ENCODE measurements at regions not wholly inside any gene's neighbourhood (a gene's known extent, or its start where the extent isn't known, plus 50 kb on each side); places are given as distances from the start of the nearest gene placed in this dataset.

DNA sequence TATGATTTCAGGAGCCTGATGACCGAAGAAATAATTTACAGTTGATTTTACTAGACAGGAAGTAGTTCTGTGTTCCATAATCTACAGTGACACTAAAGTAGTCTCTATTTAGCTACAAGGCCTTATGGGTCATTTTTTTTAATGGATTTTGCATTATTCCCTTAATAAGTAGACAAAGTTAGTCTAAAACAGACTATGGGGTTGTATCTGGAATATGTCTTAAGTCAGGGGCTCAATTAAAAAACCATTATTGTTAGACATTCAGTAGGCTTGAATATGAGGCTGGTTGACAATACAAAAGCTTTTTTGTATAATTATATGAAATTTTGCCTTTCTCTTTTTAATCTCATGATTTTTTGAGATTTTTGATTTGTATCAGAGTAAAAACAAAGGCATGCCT, 820.0 kb upstream of the SEMA6D start:
- Mint-ChIP-seq H3K27me3 (ENCODE audit: low read depth) (no peaks in the 10 kb centered on the region), H3K9me3 (no peaks in the 10 kb centered on the region)

DNA sequence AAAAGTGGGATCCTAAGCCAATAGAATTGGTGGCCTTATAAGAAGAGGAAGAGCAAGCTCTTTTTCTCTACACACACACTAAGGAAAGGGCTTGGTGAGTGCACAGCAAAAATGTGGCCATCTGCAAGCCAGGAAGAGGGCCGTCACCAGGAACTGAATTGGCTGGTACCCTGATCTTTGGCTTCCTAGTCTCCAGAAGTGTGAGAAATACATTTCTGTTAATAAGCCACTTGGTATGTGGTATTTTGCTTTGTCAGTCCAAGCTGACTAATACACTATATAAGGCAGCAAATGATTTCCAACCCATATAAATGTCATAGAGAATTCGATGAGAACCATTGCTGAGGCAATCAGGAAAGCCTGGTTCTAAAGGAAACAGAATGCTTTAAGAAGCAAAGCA, 816.3 kb upstream of the SEMA6D start:
- no peak overlapping the region for H3K27ac Mint-ChIP-seq (ENCODE audit: unreplicated experiment)
- H3K9me3 Mint-ChIP-seq: peaks cover 3% of the 10 kb centered on the region
- H3K27me3 Mint-ChIP-seq (ENCODE audit: low read depth): no peaks in the 10 kb centered on the region
- H3K36me3 Mint-ChIP-seq (ENCODE audit: low read depth): no peaks in the 10 kb centered on the region
- no peak for DNase-seq (ENCODE audit: low read depth, low spot score)
- no peaks in the 10 kb centered on the region for H3K4me1 Mint-ChIP-seq
- H3K4me3 Mint-ChIP-seq: no peak overlapping the region
- TF ChIP-seq, protein P1, sequence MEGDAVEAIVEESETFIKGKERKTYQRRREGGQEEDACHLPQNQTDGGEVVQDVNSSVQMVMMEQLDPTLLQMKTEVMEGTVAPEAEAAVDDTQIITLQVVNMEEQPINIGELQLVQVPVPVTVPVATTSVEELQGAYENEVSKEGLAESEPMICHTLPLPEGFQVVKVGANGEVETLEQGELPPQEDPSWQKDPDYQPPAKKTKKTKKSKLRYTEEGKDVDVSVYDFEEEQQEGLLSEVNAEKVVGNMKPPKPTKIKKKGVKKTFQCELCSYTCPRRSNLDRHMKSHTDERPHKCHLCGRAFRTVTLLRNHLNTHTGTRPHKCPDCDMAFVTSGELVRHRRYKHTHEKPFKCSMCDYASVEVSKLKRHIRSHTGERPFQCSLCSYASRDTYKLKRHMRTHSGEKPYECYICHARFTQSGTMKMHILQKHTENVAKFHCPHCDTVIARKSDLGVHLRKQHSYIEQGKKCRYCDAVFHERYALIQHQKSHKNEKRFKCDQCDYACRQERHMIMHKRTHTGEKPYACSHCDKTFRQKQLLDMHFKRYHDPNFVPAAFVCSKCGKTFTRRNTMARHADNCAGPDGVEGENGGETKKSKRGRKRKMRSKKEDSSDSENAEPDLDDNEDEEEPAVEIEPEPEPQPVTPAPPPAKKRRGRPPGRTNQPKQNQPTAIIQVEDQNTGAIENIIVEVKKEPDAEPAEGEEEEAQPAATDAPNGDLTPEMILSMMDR (conservative IDR thresholded peaks at IDR 0.05): no peak

More for the DNA sequence above, 820.0 kb upstream of the SEMA6D start:
- peaks cover 7% of the 10 kb centered on the region for H3K4me1 Mint-ChIP-seq
- no peak overlapping the region for H3K4me3 Mint-ChIP-seq
- TF ChIP-seq, protein P1 (conservative IDR thresholded peaks at IDR 0.05): no peak
- H3K36me3 Mint-ChIP-seq (ENCODE audit: low read depth): no peaks in the 10 kb centered on the region
- H3K27ac Mint-ChIP-seq (ENCODE audit: unreplicated experiment): no peak overlapping the region
- no peak for DNase-seq (ENCODE audit: low read depth, low spot score)

DNA sequence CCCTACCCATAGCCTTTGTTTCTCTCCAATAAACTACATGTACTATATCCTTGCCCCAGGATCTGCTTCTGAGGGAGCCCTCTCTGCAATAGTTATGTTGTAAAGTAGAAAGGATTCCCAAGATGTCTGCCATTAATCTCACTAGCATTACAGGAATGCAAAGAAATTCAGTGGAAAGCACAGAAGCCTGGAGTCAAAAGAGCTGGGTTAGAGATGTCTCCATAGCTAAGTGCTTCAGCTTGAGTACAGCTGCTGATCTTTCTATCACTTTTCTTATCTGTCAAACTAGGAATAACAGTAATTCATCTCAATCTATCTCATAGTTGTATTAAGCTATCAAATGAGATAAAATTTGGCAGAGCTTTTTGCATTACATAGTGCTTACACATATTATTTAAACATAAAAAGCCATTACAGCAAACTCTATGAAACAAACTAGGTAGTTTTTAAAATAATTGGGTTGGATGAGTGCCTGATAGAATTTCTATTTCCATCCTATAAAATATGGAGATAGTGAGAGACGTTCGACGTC, 799.5 kb upstream of the SEMA6D start:
- Mint-ChIP-seq H3K4me3 (no peak overlapping the region), H3K27ac (ENCODE audit: unreplicated experiment) (no peak overlapping the region)

DNA sequence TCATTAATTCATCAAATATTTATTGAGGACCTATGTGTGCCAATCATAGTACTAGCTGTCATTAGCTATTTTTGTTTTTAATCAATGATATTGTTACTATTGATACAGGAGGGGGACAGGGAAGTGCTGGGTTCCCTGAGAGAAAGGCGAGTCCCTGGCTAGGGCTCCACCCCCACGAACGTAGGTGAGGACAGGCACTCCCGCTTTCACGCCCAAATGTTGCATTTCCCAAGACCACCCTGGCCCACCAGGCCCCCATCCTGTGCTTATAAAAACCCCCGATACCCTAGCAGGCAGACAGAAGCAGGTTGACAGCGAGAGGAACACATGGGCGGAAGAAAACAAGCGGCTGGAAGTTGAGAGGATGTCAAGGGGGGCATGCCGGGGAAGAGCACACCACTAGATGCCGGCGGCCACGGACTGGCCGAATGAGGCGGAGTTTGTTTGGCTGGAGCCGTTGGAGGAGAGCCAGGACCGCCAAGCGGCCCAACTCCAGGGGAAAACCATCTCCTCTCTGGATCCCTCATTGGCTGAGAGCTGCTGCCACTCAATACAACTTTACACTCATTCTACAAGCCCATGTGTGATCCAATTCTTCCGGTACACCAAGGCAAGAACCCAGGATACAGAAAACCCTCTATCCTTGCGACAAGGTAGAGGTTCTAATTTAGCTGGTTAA, 798.7 kb upstream of the SEMA6D start:
- no peaks in the 10 kb centered on the region for H3K36me3 Mint-ChIP-seq (ENCODE audit: low read depth)
- no peak overlapping the region for H3K4me3 Mint-ChIP-seq
- peaks cover 3% of the 10 kb centered on the region for H3K9me3 Mint-ChIP-seq
- TF ChIP-seq, protein P1 (conservative IDR thresholded peaks at IDR 0.05): no peak
- H3K27me3 Mint-ChIP-seq (ENCODE audit: low read depth): no peaks in the 10 kb centered on the region
- DNase-seq (ENCODE audit: low read depth, low spot score): no peak
- H3K4me1 Mint-ChIP-seq: no peaks in the 10 kb centered on the region
- H3K27ac Mint-ChIP-seq (ENCODE audit: unreplicated experiment): no peak overlapping the region

More for the DNA sequence above, 799.5 kb upstream of the SEMA6D start:
- Mint-ChIP-seq H3K9me3 (peaks cover 3% of the 10 kb centered on the region), H3K27me3 (ENCODE audit: low read depth) (no peaks in the 10 kb centered on the region), H3K36me3 (ENCODE audit: low read depth) (no peaks in the 10 kb centered on the region), H3K4me1 (no peaks in the 10 kb centered on the region)
- no peak for DNase-seq (ENCODE audit: low read depth, low spot score)
- TF ChIP-seq, protein P1 (conservative IDR thresholded peaks at IDR 0.05): no peak

DNA sequence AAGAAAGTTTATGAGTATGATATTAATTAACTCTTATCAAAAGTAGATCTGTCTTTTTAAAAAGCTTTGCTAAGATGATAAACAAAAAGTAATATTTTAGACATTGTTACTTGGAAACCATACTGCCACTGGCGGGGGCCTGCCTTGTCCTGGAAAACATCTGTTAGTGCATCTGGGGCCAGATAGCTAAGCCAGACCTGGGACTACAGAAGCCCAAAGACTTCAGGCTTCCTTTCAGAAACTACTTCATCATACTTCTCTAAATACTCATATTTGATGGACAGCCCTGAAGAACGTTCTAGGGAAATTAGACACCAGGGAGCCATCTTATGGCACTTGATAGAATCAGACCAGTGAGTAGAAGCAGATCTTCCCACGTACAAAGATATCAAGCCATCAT, 795.4 kb upstream of the SEMA6D start:
- no peak overlapping the region for H3K27ac Mint-ChIP-seq (ENCODE audit: unreplicated experiment)
- TF ChIP-seq, protein P1 (conservative IDR thresholded peaks at IDR 0.05): no peak
- H3K9me3 Mint-ChIP-seq: peaks cover 2% of the 10 kb centered on the region
- H3K4me3 Mint-ChIP-seq: no peak overlapping the region
- no peaks in the 10 kb centered on the region for H3K27me3 Mint-ChIP-seq (ENCODE audit: low read depth)
- DNase-seq (ENCODE audit: low read depth, low spot score): no peak
- no peaks in the 10 kb centered on the region for H3K4me1 Mint-ChIP-seq
- no peaks in the 10 kb centered on the region for H3K36me3 Mint-ChIP-seq (ENCODE audit: low read depth)
